ENCODE measurements at regions not wholly inside any gene's neighbourhood (a gene's known extent, or its start where the extent isn't known, plus 50 kb on each side); places are given as distances from the start of the nearest gene placed in this dataset.

- TF ChIP-seq CTCF (IDR thresholded peaks at IDR 0.05; ENCODE audit: low read depth, low read length): no peak
- H3K4me3 ChIP-seq (ENCODE audit: low read depth, low read length): no peak overlapping the region
These were observed 832.0 kb upstream of the PRMT6 start for GRCh38 chr1:106224426-106224825.

- H3K4me3 ChIP-seq (ENCODE audit: low read depth, low read length): no peak overlapping the region
- no peak for TF ChIP-seq CTCF (IDR thresholded peaks at IDR 0.05; ENCODE audit: low read depth, low read length)
These were observed 831.1 kb upstream of the PRMT6 start for GRCh38 chr1:106225403-106225802.

- no peak for TF ChIP-seq CTCF (IDR thresholded peaks at IDR 0.05; ENCODE audit: low read depth, low read length)
- no peak overlapping the region for H3K4me3 ChIP-seq (ENCODE audit: low read depth, low read length)
These were observed 829.9 kb upstream of the PRMT6 start for GRCh38 chr1:106226550-106226949.

- no peak overlapping the region for H3K4me3 ChIP-seq (ENCODE audit: low read depth, low read length)
- no peak for TF ChIP-seq CTCF (IDR thresholded peaks at IDR 0.05; ENCODE audit: low read depth, low read length)
These were observed 824.3 kb upstream of the PRMT6 start for GRCh38 chr1:106232128-106232527.

GRCh38 chr1:106233511-106233910 lies 823.0 kb upstream of the PRMT6 start:
- TF ChIP-seq CTCF (IDR thresholded peaks at IDR 0.05; ENCODE audit: low read depth, low read length): no peak
- H3K4me3 ChIP-seq (ENCODE audit: low read depth, low read length): no peak overlapping the region

GRCh38 chr1:106249365-106249764 lies 807.1 kb upstream of the PRMT6 start:
- TF ChIP-seq CTCF (IDR thresholded peaks at IDR 0.05; ENCODE audit: low read depth, low read length): no peak
- no peak overlapping the region for H3K4me3 ChIP-seq (ENCODE audit: low read depth, low read length)

GRCh38 chr1:106249810-106250209 lies 806.7 kb upstream of the PRMT6 start:
- no peak for TF ChIP-seq CTCF (IDR thresholded peaks at IDR 0.05; ENCODE audit: low read depth, low read length)
- no peak overlapping the region for H3K4me3 ChIP-seq (ENCODE audit: low read depth, low read length)
